RWPE2 (cell line): ENCODE measurements at regions not wholly inside any gene's neighbourhood (a gene's known extent, or its start where the extent isn't known, plus 50 kb on each side); places are given as distances from the start of the nearest gene placed in this dataset.

Experiments used
- ATAC-seq: fragments of 200-7000 bp; cut with Tn5 transposase; 3 replicates; pipeline ENCODE4 v1.9.1; 2021; ENCODE audit warnings: low read depth
- DNase-seq: peaks from one replicate; pipeline ENCODE4 v3.0.0-alpha.2; 2020; ENCODE audit warnings: low spot score
- H3K27ac ChIP-seq: fragments of 450-650 bp; 2 replicates; pipeline ENCODE4 v1.5.1; 2017; ENCODE audit warnings: mild to moderate bottlenecking; ENCODE audit not compliant: poor library complexity, severe bottlenecking
- H3K27me3 ChIP-seq: fragments of 250-450 bp; sonication (Bioruptor Pico); 2 replicates; pipeline ENCODE4 v1.5.1; 2021; ENCODE audit warnings: mild to moderate bottlenecking, moderate library complexity; ENCODE audit not compliant: insufficient read depth, poor library complexity, severe bottlenecking
- H3K36me3 ChIP-seq: fragments of 250-450 bp; sonication (Bioruptor Pico); 2 replicates; pipeline ENCODE4 v1.5.1; 2020; ENCODE audit warnings: low read depth, mild to moderate bottlenecking, moderate library complexity
- H3K4me1 ChIP-seq: fragments of 250-450 bp; sonication (Bioruptor Pico); 2 replicates; pipeline ENCODE4 v1.5.1; 2021; ENCODE audit warnings: mild to moderate bottlenecking, moderate library complexity; ENCODE audit not compliant: insufficient read depth, poor library complexity, severe bottlenecking
- H3K4me3 ChIP-seq: fragments of 250-450 bp; sonication (Bioruptor Pico); 2 replicates; pipeline ENCODE4 v1.5.1; 2021; ENCODE audit warnings: mild to moderate bottlenecking, moderate library complexity; ENCODE audit not compliant: severe bottlenecking
- H3K9me3 ChIP-seq: fragments of 250-450 bp; sonication (Bioruptor Pico); 2 replicates; pipeline ENCODE4 v1.5.1; 2021; ENCODE audit warnings: mild to moderate bottlenecking, moderate library complexity; ENCODE audit not compliant: severe bottlenecking
- TF ChIP-seq, protein P1 (sequence below): fragments of 450-650 bp; IDR thresholded peaks from one replicate; pipeline ENCODE4 v1.5.1; 2017; ENCODE audit warnings: mild to moderate bottlenecking, moderate library complexity; ENCODE audit not compliant: poor library complexity, severe bottlenecking

DNA sequence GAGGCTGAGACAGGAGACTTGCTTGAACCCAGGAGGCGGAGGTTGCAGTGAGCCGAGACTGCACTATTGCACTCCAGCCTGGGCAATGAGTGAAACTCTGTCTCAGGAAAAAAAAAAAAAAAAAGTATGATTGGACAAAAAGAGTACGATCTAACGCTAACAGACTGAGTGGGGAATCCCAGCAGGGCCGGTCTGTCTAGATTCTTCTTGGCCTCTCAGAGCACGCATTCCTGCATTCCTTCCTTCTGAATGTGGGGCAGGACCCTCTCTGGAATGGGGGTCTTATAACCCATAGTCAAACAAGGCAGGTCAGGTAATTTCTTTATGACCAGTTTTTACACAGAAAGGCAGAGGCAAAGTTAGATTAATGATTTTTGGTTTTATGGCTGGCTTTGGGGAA is 92.0 kb upstream of the PPM1J start:
- Histone ChIP-seq H3K36me3 (no peaks in the 10 kb centered on the region), H3K4me3 (no peak overlapping the region), H3K9me3 (no peaks in the 10 kb centered on the region), H3K27me3 (no peaks in the 10 kb centered on the region), H3K27ac (no peak overlapping the region), H3K4me1 (no peaks in the 10 kb centered on the region)
- DNase-seq: no peak
- TF ChIP-seq, protein P1, sequence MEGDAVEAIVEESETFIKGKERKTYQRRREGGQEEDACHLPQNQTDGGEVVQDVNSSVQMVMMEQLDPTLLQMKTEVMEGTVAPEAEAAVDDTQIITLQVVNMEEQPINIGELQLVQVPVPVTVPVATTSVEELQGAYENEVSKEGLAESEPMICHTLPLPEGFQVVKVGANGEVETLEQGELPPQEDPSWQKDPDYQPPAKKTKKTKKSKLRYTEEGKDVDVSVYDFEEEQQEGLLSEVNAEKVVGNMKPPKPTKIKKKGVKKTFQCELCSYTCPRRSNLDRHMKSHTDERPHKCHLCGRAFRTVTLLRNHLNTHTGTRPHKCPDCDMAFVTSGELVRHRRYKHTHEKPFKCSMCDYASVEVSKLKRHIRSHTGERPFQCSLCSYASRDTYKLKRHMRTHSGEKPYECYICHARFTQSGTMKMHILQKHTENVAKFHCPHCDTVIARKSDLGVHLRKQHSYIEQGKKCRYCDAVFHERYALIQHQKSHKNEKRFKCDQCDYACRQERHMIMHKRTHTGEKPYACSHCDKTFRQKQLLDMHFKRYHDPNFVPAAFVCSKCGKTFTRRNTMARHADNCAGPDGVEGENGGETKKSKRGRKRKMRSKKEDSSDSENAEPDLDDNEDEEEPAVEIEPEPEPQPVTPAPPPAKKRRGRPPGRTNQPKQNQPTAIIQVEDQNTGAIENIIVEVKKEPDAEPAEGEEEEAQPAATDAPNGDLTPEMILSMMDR: no peak
- ATAC-seq: no peak

DNA sequence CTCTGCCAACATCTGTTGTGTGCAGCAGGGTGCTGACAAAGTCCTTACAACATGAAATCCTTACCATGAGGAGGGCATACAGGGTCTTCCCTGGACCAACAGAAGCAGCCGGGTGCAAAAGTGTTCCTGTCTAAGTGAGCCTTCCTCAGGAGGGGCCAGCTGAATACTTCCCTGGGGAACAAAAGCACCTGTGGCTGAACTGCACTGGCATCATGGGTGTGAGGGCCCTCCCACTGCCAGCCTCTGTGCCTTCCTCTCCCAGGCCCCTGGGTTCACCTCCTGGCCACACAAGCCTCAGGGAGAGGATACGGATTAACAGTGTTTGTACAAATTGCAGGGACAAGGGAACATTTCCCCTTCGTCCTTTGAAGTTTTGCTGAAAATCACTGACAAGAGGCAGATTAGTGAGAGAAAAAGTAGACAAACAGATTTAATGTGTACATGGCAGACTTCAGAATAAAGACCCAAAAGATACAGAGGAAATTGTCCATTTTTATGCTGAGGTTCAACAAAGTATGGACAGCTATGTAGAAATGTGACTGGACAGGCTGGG is 91.0 kb upstream of the PPM1J start:
- Histone ChIP-seq H3K27me3 (no peaks in the 10 kb centered on the region), H3K4me1 (no peaks in the 10 kb centered on the region), H3K36me3 (no peaks in the 10 kb centered on the region), H3K27ac (no peak overlapping the region), H3K9me3 (no peaks in the 10 kb centered on the region), H3K4me3 (no peak overlapping the region)
- DNase-seq (no peak), ATAC-seq (no peak)
- TF ChIP-seq, protein P1: no peak

DNA sequence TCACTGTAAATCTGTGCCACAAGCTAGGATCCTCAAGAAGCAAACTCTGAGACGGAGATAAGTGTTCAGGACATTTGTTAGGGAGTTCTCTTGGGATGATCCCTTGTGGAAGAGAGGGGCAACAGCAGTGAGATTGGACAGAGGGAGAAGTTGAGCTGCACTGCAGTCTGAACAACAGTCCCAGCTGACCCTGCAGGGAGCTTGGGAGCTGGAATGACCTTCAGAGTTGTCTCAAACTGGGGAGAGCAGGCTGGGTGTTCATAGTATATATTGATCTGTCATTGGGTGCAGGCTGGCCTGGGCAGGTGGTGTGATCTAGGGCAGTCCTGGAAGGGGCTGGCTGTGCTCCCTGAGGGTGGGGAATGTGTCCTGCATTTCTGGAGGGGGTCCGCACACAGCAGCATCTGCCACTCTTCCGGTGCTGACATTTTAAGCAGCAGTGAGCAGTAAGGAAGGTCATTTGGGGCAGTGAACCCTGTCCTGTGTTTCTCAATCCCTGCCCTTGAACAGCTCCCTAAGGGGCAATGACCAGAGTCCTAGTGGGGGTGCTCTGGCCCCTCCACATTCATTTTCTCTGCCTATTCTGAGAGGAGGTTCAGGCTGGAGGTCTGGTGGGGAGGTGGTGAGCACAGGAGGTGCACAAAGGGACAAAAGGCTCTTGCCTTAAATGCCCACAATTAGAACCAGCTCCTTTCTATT is 90.2 kb upstream of the PPM1J start:
- H3K27ac ChIP-seq: no peak overlapping the region
- no peak overlapping the region for H3K4me3 ChIP-seq
- TF ChIP-seq, protein P1: no peak
- H3K36me3 ChIP-seq: no peaks in the 10 kb centered on the region
- no peak for ATAC-seq
- DNase-seq: no peak
- H3K27me3 ChIP-seq: no peaks in the 10 kb centered on the region
- H3K9me3 ChIP-seq: no peaks in the 10 kb centered on the region
- no peaks in the 10 kb centered on the region for H3K4me1 ChIP-seq

DNA sequence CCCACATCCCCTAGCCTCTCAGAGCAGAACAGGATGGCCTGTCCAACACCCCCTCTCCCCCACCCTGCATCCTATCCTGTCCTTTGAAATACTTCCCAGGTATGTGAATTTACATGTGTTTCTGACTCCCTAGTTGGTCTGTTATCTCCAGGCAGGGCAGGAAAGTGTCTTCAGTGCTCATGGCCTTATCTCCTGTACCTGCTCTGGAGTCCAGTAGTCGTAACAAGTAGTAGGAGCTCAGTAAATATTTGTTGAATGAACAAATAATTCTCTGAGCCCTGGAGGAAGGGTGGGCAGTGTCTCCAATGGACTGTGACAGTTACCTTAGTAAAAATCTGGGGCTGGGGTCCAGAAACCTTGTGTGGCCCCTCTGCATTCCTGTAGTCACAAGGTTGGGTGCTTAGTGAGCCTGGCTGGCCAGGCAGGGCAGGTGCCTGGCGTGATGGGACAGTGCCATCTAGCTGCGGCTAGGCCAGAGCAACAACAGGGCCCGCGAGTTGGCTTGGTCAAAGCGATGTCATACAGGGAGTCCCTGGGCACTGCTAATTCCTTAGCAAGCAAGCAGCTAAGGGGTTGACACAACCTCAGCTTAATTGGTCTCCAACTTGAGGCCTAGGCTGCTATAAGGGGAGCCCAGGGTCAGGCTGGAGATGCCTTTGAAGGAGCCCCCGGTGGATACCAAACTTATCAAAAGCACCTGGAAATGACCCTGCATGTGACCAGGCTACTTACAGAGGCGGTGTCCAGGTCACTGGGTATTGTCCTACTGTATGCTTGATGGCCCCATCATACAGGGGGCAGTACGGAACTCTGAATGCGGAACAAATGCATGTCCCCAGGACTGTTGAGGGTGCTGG is 89.0 kb upstream of the PPM1J start:
- TF ChIP-seq, protein P1: peak; percentile 95
- Histone ChIP-seq H3K9me3 (no peaks in the 10 kb centered on the region), H3K36me3 (no peaks in the 10 kb centered on the region), H3K4me1 (no peaks in the 10 kb centered on the region), H3K27me3 (no peaks in the 10 kb centered on the region), H3K4me3 (no peak overlapping the region), H3K27ac (no peak overlapping the region)
- DNase-seq (no peak), ATAC-seq (peak; percentile 92)
